Endothelial cell of umbilical vein (primary cell): ENCODE measurements at regions not wholly inside any gene's neighbourhood (a gene's known extent, or its start where the extent isn't known, plus 50 kb on each side); places are given as distances from the start of the nearest gene placed in this dataset.

Source experiments
- EZH2 ChIP-seq: IDR thresholded peaks from 2 replicates; pipeline ENCODE4 v1.6.1; 2012; ENCODE audit warnings: borderline replicate concordance, low read depth, mild to moderate bottlenecking, moderate library complexity, low read length, inconsistent platforms; ENCODE audit not compliant: severe bottlenecking
- FOS ChIP-seq: IDR thresholded peaks from 2 replicates; pipeline ENCODE4 v1.6.1; 2011; ENCODE audit warnings: mild to moderate bottlenecking, low read length, moderate library complexity, borderline replicate concordance; ENCODE audit not compliant: insufficient read depth
- GATA2 ChIP-seq: IDR thresholded peaks from 2 replicates; pipeline ENCODE4 v1.7.0; 2011; ENCODE audit warnings: low read depth, mild to moderate bottlenecking, moderate library complexity, mixed read lengths, low read length; ENCODE audit not compliant: insufficient read length, insufficient read depth
- JUN ChIP-seq: IDR thresholded peaks from 2 replicates; pipeline ENCODE4 v1.6.1; 2011; ENCODE audit warnings: borderline replicate concordance, low read depth; ENCODE audit not compliant: insufficient read length, insufficient read depth
- MYC ChIP-seq: IDR thresholded peaks from one replicate; pipeline ENCODE4 v1.6.1; 2011; ENCODE audit warnings: mild to moderate bottlenecking, low read depth, low read length
- POLR2A ChIP-seq: IDR thresholded peaks from 2 replicates; pipeline ENCODE4 v1.6.1; 2012; ENCODE audit warnings: low read depth, mild to moderate bottlenecking, control low read depth, low read length
- POLR2AphosphoS5 ChIP-seq: IDR thresholded peaks from 2 replicates; pipeline ENCODE4 v1.6.1; 2012; ENCODE audit warnings: low read depth, mild to moderate bottlenecking, control low read depth, low read length, moderate library complexity; ENCODE audit not compliant: insufficient read depth
- TF ChIP-seq, protein P1 (sequence below), 2 donors: IDR thresholded peaks; 1 replicate in 1 of 2; 2 replicates in 1 of 2; pipeline ENCODE4 v1.5.1; 2011; ENCODE audit warnings: low read length in 2 of 2, mild to moderate bottlenecking in 2 of 2, moderate library complexity in 2 of 2, control low read depth in 1 of 2, inconsistent platforms in 1 of 2, low read depth in 1 of 2; ENCODE audit not compliant: insufficient read depth in 1 of 2; ENCODE audit errors: extremely low read depth in 1 of 2
- TF ChIP-seq, protein P2 (sequence below): IDR thresholded peaks from 2 replicates; pipeline ENCODE4 v1.6.1; 2011; ENCODE audit not compliant: insufficient read depth, insufficient read length

DNA sequence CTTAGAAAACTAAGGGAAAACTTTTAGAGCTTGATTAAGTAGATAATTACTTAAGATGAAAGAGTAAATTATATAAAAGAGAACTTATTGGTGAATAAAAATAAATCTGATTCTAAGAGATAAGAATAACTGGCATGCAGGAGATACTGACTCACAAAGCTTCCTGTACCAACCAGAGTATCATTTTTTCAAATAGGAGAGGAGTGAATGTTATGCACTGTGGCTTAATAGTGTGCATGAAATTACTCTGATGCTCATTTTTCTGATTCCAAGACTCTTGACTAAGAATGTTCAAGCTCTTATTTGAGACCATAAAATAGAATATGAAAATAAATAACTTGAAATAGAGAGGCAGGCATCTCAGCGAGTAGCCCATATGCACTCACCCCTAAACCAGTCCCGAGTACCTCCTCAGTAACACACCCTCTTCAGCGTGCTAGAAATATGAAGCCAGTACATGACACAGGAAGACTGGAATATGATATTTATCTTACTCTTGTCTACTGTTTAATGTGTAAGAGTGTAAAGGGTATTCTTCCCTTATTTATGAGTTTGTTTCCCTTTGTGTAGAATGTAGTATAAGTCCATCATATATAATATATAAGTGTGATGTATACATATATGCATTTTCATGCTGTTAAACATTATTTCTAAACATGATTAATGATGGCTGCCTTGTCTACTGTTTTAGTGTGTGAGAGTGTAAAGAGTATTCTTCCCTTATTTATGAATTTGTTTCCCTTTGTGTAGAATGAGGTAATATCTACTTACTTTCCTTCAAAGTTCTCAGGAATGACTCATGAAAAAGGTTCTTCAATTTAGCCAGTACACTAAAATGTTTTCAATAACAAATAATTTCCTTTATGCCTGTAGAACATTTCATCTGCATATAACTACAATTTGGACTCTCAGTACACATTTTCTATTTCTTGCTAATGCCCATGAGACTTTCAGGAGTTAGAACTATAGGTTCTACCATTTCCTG is 99.2 kb upstream of the PALMD start:
- TF ChIP-seq, protein P1, sequence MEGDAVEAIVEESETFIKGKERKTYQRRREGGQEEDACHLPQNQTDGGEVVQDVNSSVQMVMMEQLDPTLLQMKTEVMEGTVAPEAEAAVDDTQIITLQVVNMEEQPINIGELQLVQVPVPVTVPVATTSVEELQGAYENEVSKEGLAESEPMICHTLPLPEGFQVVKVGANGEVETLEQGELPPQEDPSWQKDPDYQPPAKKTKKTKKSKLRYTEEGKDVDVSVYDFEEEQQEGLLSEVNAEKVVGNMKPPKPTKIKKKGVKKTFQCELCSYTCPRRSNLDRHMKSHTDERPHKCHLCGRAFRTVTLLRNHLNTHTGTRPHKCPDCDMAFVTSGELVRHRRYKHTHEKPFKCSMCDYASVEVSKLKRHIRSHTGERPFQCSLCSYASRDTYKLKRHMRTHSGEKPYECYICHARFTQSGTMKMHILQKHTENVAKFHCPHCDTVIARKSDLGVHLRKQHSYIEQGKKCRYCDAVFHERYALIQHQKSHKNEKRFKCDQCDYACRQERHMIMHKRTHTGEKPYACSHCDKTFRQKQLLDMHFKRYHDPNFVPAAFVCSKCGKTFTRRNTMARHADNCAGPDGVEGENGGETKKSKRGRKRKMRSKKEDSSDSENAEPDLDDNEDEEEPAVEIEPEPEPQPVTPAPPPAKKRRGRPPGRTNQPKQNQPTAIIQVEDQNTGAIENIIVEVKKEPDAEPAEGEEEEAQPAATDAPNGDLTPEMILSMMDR (IDR thresholded peaks at IDR 0.05; ENCODE audit: extremely low read depth in 1 of 2, insufficient read depth in 1 of 2, low read depth in 1 of 2, low read length in 2 of 2), result no peak
- TF ChIP-seq POLR2A (no peak), EZH2 (no peak), POLR2AphosphoS5 (no peak), MYC (no peak), GATA2 (peak; percentile 71), JUN (peak; percentile 66), FOS (peak; percentile 66)
- TF ChIP-seq, protein P2, sequence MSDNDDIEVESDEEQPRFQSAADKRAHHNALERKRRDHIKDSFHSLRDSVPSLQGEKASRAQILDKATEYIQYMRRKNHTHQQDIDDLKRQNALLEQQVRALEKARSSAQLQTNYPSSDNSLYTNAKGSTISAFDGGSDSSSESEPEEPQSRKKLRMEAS, result no peak
